Endodermal cell (in vitro differentiated cells): ENCODE measurements at regions not wholly inside any gene's neighbourhood (a gene's known extent, or its start where the extent isn't known, plus 50 kb on each side); places are given as distances from the start of the nearest gene placed in this dataset.

Experiments
- DNase-seq: peaks from one replicate; pipeline ENCODE4 v3.0.0-alpha.2; 2017
- H3K27ac ChIP-seq: 2 replicates; pipeline ENCODE4 v1.5.1; 2013; ENCODE audit warnings: mild to moderate bottlenecking, low read depth, low read length, moderate library complexity
- H3K27me3 ChIP-seq: 2 replicates; pipeline ENCODE4 v1.6.1; 2013; ENCODE audit warnings: mild to moderate bottlenecking, low read length, moderate library complexity; ENCODE audit not compliant: insufficient read depth, control insufficient read depth, poor library complexity, severe bottlenecking
- H3K36me3 ChIP-seq: 2 replicates; pipeline ENCODE4 v1.7.0; 2013; ENCODE audit warnings: mild to moderate bottlenecking, low read length, moderate library complexity; ENCODE audit not compliant: control insufficient read depth, insufficient read depth
- H3K4me1 ChIP-seq: one replicate; pipeline ENCODE4 v1.7.0; 2013; ENCODE audit warnings: low read length; ENCODE audit not compliant: control insufficient read depth, insufficient read depth
- H3K4me3 ChIP-seq: 2 replicates; pipeline ENCODE4 v1.5.1; 2013; ENCODE audit warnings: mild to moderate bottlenecking, low read length, moderate library complexity
- H3K9ac ChIP-seq: 2 replicates; pipeline ENCODE4 v1.6.1; 2013; ENCODE audit warnings: mild to moderate bottlenecking, low read length, moderate library complexity; ENCODE audit not compliant: poor library complexity, severe bottlenecking; ENCODE audit errors: extremely low read depth
- H3K9me3 ChIP-seq: 2 replicates; pipeline ENCODE4 v1.6.1; 2013; ENCODE audit warnings: mild to moderate bottlenecking, low read length, moderate library complexity; ENCODE audit not compliant: control insufficient read depth
- H3K27ac Mint-ChIP-seq: 2 replicates; pipeline ENCODE4 v1.8.0; 2020; ENCODE audit warnings: mixed read lengths
- H3K27me3 Mint-ChIP-seq: 2 replicates; pipeline ENCODE4 v1.8.0; 2021; ENCODE audit warnings: mild to moderate bottlenecking, mixed read lengths; ENCODE audit not compliant: insufficient read depth
- H3K36me3 Mint-ChIP-seq: 2 replicates; pipeline ENCODE4 v1.8.0; 2020; ENCODE audit warnings: low read depth, mixed read lengths
- H3K4me1 Mint-ChIP-seq: 2 replicates; pipeline ENCODE4 v1.8.0; 2020; ENCODE audit warnings: mixed read lengths
- H3K4me3 Mint-ChIP-seq: 2 replicates; pipeline ENCODE4 v1.8.0; 2020; ENCODE audit warnings: mild to moderate bottlenecking, moderate library complexity, mixed read lengths
- H3K9me3 Mint-ChIP-seq: 2 replicates; pipeline ENCODE4 v1.8.0; 2020; ENCODE audit warnings: mild to moderate bottlenecking, mixed read lengths
- CTCF ChIP-seq: fragments of 200-600 bp; sonication (generic); conservative IDR thresholded peaks from 2 replicates; pipeline ENCODE4 v1.5.0; 2021; ENCODE audit warnings: antibody characterized with exemption, mild to moderate bottlenecking
- WGBS, 2 experiments: methylation state at CpG; one replicate each; pipeline versions ENCODE4 v1.1.5 to v1.1.7; 2013; ENCODE audit warnings: missing lambda C conversion rate in 2 of 2, mixed read lengths in 1 of 2; ENCODE audit not compliant: insufficient coverage in 1 of 2, insufficient read length in 1 of 2; 5-methylcytosine and 5-hydroxymethylcytosine counted together

- Histone ChIP-seq H3K9me3 (no peaks in the 10 kb centered on the region), H3K4me1 (no peaks in the 10 kb centered on the region), H3K27me3 (no peaks in the 10 kb centered on the region), H3K36me3 (no peaks in the 10 kb centered on the region), H3K4me3 (no peak overlapping the region), H3K27ac (no peak overlapping the region), H3K9ac (no peak overlapping the region)
- TF ChIP-seq CTCF: no peak
- Mint-ChIP-seq H3K27me3 (peaks cover 3% of the 10 kb centered on the region), H3K4me1 (peaks cover 3% of the 10 kb centered on the region), H3K36me3 (no peaks in the 10 kb centered on the region), H3K4me3 (no peak overlapping the region), H3K27ac (no peak overlapping the region), H3K9me3 (no peaks in the 10 kb centered on the region)
- WGBS, 2 experiments: 76 to 86% methylated on average over 3 to 5 of the region's 5 CpGs
- no peak for DNase-seq
Measured at GRCh38 chr9:87307848-87308247, 189.8 kb upstream of the DAPK1 start.

- Mint-ChIP-seq H3K27me3 (peaks cover 3% of the 10 kb centered on the region), H3K4me3 (no peak overlapping the region), H3K27ac (no peak overlapping the region), H3K9me3 (no peaks in the 10 kb centered on the region), H3K36me3 (no peaks in the 10 kb centered on the region), H3K4me1 (no peaks in the 10 kb centered on the region)
- no peaks in the 10 kb centered on the region for H3K27me3 ChIP-seq
- H3K9ac ChIP-seq: no peak overlapping the region
- no peaks in the 10 kb centered on the region for H3K36me3 ChIP-seq
- H3K4me1 ChIP-seq: no peaks in the 10 kb centered on the region
- WGBS, 2 experiments: 94 to 97% methylated on average over 6 of the region's 6 CpGs
- H3K4me3 ChIP-seq: no peak overlapping the region
- no peaks in the 10 kb centered on the region for H3K9me3 ChIP-seq
- no peak overlapping the region for H3K27ac ChIP-seq
- DNase-seq: no peak
- no peak for TF ChIP-seq CTCF
Measured at GRCh38 chr9:87309236-87309635, 188.4 kb upstream of the DAPK1 start.

GRCh38 chr9:87310827-87311523 lies 186.7 kb upstream of the DAPK1 start:
- H3K4me1 ChIP-seq: no peaks in the 10 kb centered on the region
- Mint-ChIP-seq H3K36me3 (no peaks in the 10 kb centered on the region), H3K4me1 (no peaks in the 10 kb centered on the region), H3K27me3 (peaks cover 3% of the 10 kb centered on the region), H3K4me3 (no peak overlapping the region), H3K9me3 (peaks cover 6% of the 10 kb centered on the region), H3K27ac (no peak overlapping the region)
- no peaks in the 10 kb centered on the region for H3K27me3 ChIP-seq
- H3K4me3 ChIP-seq: no peak overlapping the region
- H3K36me3 ChIP-seq: no peaks in the 10 kb centered on the region
- no peak for TF ChIP-seq CTCF
- WGBS, 2 experiments: 93 to 100% methylated on average over 1 to 4 of the region's 4 CpGs
- DNase-seq: no peak
- H3K27ac ChIP-seq: no peak overlapping the region
- H3K9ac ChIP-seq: no peak overlapping the region
- peaks cover 4% of the 10 kb centered on the region for H3K9me3 ChIP-seq
